HCT116 (cell line): ENCODE measurements at regions not wholly inside any gene's neighbourhood (a gene's known extent, or its start where the extent isn't known, plus 50 kb on each side); places are given as distances from the start of the nearest gene placed in this dataset.

Source experiments
- CEBPB ChIP-seq: IDR thresholded peaks from 2 replicates; pipeline ENCODE4 v1.6.1; 2012; ENCODE audit warnings: low read depth
- EZH2 ChIP-seq: fragments of 200-600 bp; sonication (generic); IDR thresholded peaks from 2 replicates; pipeline ENCODE4 v1.6.1; 2017; ENCODE audit warnings: antibody characterized with exemption, mixed run types
- EZH2phosphoT487 ChIP-seq: fragments of 200-600 bp; IDR thresholded peaks from 2 replicates; pipeline ENCODE4 v1.6.1; 2018; ENCODE audit warnings: antibody characterized with exemption, borderline replicate concordance
- JUND ChIP-seq: IDR thresholded peaks from 2 replicates; pipeline ENCODE4 v1.6.1; 2012
- POLR2A ChIP-seq: IDR thresholded peaks from 2 replicates; pipeline ENCODE4 v1.7.0; 2011; ENCODE audit warnings: borderline replicate concordance; ENCODE audit not compliant: insufficient read depth, insufficient read length; ENCODE audit errors: extremely low read depth
- RAD21 ChIP-seq: IDR thresholded peaks from 2 replicates; pipeline ENCODE4 v1.6.1; 2012; ENCODE audit warnings: low read depth, mild to moderate bottlenecking
- SRF ChIP-seq: IDR thresholded peaks from 2 replicates; pipeline ENCODE4 v1.6.1; 2012; ENCODE audit warnings: low read depth
- ZFX ChIP-seq: fragments of 450-650 bp; IDR thresholded peaks from 2 replicates; pipeline ENCODE4 v1.6.1; 2017
- ZNF274 ChIP-seq: fragments of 200-500 bp; sonication (Bioruptor generic); IDR thresholded peaks from 2 replicates; pipeline ENCODE4 v1.6.1; 2014; ENCODE audit warnings: mild to moderate bottlenecking, low read depth, low read length, inconsistent platforms
- TF ChIP-seq, protein P1 (sequence below), 3 experiments: fragments of 200-600 bp in 1 of 3; sonication (generic) in 1 of 3; IDR thresholded peaks in 2 of 3; conservative IDR thresholded peaks in 1 of 3; 2 replicates each; pipeline ENCODE4 v1.5.1; 2012 to 2017; ENCODE audit warnings: low read depth in 2 of 3, low read length in 2 of 3, antibody characterized with exemption in 1 of 3, borderline replicate concordance in 1 of 3, control low read depth in 1 of 3, mild to moderate bottlenecking in 1 of 3, mixed read lengths in 1 of 3, mixed run types in 1 of 3, moderate library complexity in 1 of 3; ENCODE audit not compliant: insufficient read depth in 1 of 3
- TF ChIP-seq, protein P2 (sequence below): IDR thresholded peaks from 2 replicates; pipeline ENCODE4 v1.6.1; 2012; ENCODE audit warnings: low read depth
- TF ChIP-seq, protein P3 (sequence below): IDR thresholded peaks from 2 replicates; pipeline ENCODE4 v1.6.1; 2012

DNA sequence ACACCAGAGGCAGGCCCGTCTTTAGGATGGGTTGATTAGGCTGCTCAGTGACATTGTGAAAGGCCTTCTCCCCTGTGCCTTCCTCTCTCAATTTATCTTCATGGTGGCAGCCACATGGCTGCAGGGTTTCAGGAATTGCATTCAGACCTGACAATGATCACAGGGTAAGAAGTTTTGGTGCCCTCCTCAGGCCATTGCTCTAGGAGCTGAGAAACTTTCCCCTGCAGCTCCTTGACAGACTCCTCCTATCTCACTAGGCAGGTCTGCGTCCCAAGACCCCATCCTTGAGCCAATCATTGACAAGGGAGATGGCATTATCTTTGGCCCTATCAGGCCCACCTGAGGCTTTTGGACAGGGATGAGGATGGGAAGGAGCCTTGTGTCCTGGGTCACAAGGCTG is 57.4 kb upstream of the ANO4 start:
- TF ChIP-seq, protein P1, sequence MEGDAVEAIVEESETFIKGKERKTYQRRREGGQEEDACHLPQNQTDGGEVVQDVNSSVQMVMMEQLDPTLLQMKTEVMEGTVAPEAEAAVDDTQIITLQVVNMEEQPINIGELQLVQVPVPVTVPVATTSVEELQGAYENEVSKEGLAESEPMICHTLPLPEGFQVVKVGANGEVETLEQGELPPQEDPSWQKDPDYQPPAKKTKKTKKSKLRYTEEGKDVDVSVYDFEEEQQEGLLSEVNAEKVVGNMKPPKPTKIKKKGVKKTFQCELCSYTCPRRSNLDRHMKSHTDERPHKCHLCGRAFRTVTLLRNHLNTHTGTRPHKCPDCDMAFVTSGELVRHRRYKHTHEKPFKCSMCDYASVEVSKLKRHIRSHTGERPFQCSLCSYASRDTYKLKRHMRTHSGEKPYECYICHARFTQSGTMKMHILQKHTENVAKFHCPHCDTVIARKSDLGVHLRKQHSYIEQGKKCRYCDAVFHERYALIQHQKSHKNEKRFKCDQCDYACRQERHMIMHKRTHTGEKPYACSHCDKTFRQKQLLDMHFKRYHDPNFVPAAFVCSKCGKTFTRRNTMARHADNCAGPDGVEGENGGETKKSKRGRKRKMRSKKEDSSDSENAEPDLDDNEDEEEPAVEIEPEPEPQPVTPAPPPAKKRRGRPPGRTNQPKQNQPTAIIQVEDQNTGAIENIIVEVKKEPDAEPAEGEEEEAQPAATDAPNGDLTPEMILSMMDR (IDR thresholded peaks at IDR 0.05 in 2 of 3, conservative IDR thresholded peaks at IDR 0.05 in 1 of 3; ENCODE audit: borderline replicate concordance in 1 of 3, insufficient read depth in 1 of 3, low read depth in 2 of 3, low read length in 2 of 3), result no peak
- TF ChIP-seq ZNF274 (no peak), EZH2 (no peak), SRF (no peak), POLR2A (no peak), EZH2phosphoT487 (no peak), RAD21 (no peak), CEBPB (no peak), ZFX (no peak), JUND (no peak)
- TF ChIP-seq, protein P2, sequence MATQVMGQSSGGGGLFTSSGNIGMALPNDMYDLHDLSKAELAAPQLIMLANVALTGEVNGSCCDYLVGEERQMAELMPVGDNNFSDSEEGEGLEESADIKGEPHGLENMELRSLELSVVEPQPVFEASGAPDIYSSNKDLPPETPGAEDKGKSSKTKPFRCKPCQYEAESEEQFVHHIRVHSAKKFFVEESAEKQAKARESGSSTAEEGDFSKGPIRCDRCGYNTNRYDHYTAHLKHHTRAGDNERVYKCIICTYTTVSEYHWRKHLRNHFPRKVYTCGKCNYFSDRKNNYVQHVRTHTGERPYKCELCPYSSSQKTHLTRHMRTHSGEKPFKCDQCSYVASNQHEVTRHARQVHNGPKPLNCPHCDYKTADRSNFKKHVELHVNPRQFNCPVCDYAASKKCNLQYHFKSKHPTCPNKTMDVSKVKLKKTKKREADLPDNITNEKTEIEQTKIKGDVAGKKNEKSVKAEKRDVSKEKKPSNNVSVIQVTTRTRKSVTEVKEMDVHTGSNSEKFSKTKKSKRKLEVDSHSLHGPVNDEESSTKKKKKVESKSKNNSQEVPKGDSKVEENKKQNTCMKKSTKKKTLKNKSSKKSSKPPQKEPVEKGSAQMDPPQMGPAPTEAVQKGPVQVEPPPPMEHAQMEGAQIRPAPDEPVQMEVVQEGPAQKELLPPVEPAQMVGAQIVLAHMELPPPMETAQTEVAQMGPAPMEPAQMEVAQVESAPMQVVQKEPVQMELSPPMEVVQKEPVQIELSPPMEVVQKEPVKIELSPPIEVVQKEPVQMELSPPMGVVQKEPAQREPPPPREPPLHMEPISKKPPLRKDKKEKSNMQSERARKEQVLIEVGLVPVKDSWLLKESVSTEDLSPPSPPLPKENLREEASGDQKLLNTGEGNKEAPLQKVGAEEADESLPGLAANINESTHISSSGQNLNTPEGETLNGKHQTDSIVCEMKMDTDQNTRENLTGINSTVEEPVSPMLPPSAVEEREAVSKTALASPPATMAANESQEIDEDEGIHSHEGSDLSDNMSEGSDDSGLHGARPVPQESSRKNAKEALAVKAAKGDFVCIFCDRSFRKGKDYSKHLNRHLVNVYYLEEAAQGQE, result no peak
- TF ChIP-seq, protein P3, sequence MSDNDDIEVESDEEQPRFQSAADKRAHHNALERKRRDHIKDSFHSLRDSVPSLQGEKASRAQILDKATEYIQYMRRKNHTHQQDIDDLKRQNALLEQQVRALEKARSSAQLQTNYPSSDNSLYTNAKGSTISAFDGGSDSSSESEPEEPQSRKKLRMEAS, result no peak
